Loucy (cell line): ENCODE measurements at regions not wholly inside any gene's neighbourhood (a gene's known extent, or its start where the extent isn't known, plus 50 kb on each side); places are given as distances from the start of the nearest gene placed in this dataset.

Experiments
- EZH2phosphoT487 ChIP-seq: fragments of 200-600 bp; IDR thresholded peaks from 2 replicates; pipeline ENCODE4 v1.6.1; 2018; ENCODE audit warnings: antibody characterized with exemption, mild to moderate bottlenecking, moderate library complexity, borderline replicate concordance
- TF ChIP-seq, protein P1 (sequence below): fragments of 200-600 bp; sonication (generic); conservative IDR thresholded peaks from 2 replicates; pipeline ENCODE4 v1.5.1; 2014; ENCODE audit warnings: mild to moderate bottlenecking, antibody characterized with exemption, low read length

- TF ChIP-seq, protein P1, sequence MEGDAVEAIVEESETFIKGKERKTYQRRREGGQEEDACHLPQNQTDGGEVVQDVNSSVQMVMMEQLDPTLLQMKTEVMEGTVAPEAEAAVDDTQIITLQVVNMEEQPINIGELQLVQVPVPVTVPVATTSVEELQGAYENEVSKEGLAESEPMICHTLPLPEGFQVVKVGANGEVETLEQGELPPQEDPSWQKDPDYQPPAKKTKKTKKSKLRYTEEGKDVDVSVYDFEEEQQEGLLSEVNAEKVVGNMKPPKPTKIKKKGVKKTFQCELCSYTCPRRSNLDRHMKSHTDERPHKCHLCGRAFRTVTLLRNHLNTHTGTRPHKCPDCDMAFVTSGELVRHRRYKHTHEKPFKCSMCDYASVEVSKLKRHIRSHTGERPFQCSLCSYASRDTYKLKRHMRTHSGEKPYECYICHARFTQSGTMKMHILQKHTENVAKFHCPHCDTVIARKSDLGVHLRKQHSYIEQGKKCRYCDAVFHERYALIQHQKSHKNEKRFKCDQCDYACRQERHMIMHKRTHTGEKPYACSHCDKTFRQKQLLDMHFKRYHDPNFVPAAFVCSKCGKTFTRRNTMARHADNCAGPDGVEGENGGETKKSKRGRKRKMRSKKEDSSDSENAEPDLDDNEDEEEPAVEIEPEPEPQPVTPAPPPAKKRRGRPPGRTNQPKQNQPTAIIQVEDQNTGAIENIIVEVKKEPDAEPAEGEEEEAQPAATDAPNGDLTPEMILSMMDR, result no peak
- no peak for TF ChIP-seq EZH2phosphoT487
Measured at GRCh38 chr14:100409651-100410050, 86.5 kb downstream of the SLC25A47 start.
